ENCODE measurements at regions not wholly inside any gene's neighbourhood (a gene's known extent, or its start where the extent isn't known, plus 50 kb on each side); places are given as distances from the start of the nearest gene placed in this dataset.

GRCh38 chr12:107264667-107265066, 171.3 kb upstream of the CRY1 start:
- no peak for DNase-seq (ENCODE audit: extremely low read depth, low read depth)
- TF ChIP-seq, protein P1, sequence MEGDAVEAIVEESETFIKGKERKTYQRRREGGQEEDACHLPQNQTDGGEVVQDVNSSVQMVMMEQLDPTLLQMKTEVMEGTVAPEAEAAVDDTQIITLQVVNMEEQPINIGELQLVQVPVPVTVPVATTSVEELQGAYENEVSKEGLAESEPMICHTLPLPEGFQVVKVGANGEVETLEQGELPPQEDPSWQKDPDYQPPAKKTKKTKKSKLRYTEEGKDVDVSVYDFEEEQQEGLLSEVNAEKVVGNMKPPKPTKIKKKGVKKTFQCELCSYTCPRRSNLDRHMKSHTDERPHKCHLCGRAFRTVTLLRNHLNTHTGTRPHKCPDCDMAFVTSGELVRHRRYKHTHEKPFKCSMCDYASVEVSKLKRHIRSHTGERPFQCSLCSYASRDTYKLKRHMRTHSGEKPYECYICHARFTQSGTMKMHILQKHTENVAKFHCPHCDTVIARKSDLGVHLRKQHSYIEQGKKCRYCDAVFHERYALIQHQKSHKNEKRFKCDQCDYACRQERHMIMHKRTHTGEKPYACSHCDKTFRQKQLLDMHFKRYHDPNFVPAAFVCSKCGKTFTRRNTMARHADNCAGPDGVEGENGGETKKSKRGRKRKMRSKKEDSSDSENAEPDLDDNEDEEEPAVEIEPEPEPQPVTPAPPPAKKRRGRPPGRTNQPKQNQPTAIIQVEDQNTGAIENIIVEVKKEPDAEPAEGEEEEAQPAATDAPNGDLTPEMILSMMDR (IDR thresholded peaks at IDR 0.05; ENCODE audit: low read depth, low read length): no peak

- no peak for DNase-seq (ENCODE audit: extremely low read depth, low read depth)
- TF ChIP-seq, protein P1 (IDR thresholded peaks at IDR 0.05; ENCODE audit: low read depth, low read length): no peak
These were observed 174.3 kb upstream of the CRY1 start for GRCh38 chr12:107267604-107268003.

DNA sequence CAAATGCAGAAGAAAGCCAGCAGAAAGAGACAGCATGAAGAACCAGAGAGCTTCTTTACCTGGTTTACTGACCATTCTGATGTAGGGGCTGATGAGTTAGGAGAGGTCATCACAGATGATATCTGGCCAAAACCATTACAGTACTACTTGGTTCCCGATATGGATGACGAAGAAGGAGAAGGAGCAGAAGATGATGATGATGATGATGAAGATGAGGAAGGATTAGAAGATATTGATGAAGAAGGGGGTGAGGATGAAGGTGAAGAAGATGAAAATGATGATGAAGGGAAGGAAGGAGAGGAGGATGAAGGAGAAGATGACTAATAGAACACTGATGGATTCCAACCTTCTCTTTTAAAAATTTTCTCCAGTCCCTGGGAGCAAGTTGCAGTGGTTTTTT, 178.2 kb upstream of the CRY1 start:
- TF ChIP-seq, protein P1 (IDR thresholded peaks at IDR 0.05; ENCODE audit: low read depth, low read length): no peak
- DNase-seq (ENCODE audit: extremely low read depth, low read depth): no peak

DNA sequence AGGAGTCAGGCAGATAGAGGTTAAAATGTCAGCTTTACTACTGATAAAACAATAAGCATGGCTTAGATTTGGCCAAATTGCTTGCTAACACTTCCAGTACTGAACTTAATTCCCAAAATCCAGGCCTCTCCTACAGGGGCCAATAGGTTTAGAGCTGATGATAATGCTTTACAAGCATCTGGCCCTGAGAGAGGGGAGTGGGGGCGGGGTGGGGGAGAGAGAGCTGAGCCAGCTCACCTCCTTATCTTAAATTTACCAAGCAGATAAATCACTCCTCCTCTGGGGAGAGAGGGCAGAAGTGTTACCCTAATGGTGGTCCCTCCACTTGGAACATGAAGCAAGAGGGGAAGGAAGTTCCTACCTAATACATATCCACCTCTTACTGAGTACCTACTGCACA, 182.2 kb upstream of the CRY1 start:
- no peak for DNase-seq (ENCODE audit: extremely low read depth, low read depth)
- TF ChIP-seq, protein P1 (IDR thresholded peaks at IDR 0.05; ENCODE audit: low read depth, low read length): no peak

- no peak for DNase-seq (ENCODE audit: extremely low read depth, low read depth)
- TF ChIP-seq, protein P1 (IDR thresholded peaks at IDR 0.05; ENCODE audit: low read depth, low read length): no peak
These were observed 184.5 kb upstream of the CRY1 start for GRCh38 chr12:107277855-107278254.

DNA sequence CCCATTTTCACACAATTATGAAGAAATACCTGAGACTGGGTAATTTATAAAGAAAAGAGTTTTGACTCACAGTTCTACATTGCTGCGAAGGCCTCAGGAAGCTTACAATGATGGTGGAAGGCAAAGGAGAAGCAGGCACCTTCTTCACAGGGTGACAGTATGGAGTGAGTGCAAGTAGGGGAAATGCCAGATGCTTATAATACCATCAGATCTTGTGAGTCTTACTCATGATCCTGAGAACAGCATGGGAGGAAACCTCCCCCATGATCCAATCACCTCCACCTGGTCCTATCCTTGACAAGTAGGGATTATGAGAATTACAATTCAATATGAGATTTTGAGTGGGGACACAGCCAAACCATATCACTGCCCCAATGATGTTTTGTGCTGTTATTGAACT, 189.3 kb upstream of the CRY1 start:
- TF ChIP-seq, protein P1 (IDR thresholded peaks at IDR 0.05; ENCODE audit: low read depth, low read length): no peak
- no peak for DNase-seq (ENCODE audit: extremely low read depth, low read depth)

DNA sequence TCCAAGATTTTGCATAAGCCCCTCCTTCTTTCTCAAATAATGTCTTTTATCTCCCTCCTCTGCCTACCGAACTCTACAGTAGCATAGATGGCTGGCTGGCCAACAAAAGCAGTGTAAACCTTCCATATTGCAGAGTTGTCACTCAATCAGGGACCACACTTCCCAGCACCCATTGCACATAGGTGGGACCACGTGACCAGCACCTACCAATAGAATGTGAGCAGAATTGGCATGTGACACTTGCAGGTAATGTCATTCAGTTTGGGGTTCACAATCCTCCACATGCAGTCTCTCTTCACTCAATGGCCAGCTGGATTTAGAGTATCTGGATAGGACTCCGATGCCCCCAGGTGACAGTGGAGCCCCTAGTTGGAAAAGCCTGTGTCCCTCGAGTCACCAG, 190.3 kb upstream of the CRY1 start:
- DNase-seq (ENCODE audit: extremely low read depth, low read depth): no peak
- TF ChIP-seq, protein P1 (IDR thresholded peaks at IDR 0.05; ENCODE audit: low read depth, low read length): no peak
